ENCODE measurements at regions not wholly inside any gene's neighbourhood (a gene's known extent, or its start where the extent isn't known, plus 50 kb on each side); places are given as distances from the start of the nearest gene placed in this dataset.

- TF ChIP-seq CTCF (IDR thresholded peaks at IDR 0.05; ENCODE audit: low read length): no peak
- no peak for TF ChIP-seq EZH2 (optimal IDR thresholded peaks at IDR 0.05; ENCODE audit: low read depth, low read length)
Observed at GRCh38 chr6:22036699-22037098, 260.1 kb downstream of the PRL start.

Data from MM.1S (cell line).